C1 segment of cervical spinal cord (tissue), 14 donors: ENCODE measurements at regions not wholly inside any gene's neighbourhood (a gene's known extent, or its start where the extent isn't known, plus 50 kb on each side); places are given as distances from the start of the nearest gene placed in this dataset.
A peak's percentile ranks its signal among the peaks of the same experiment; 100 is the strongest.
"Not testable (repeated sequence)": the region's sequence is repeated elsewhere in the genome, so short reads cannot be mapped to it uniquely, and the experiment has no call there.

Experiments
- DNase-seq, 14 donors: peaks; one replicate each; lab custom pipeline; 2025; lab: John Stamatoyannopoulos, UW

GRCh38 chr4:9702696-9703095, 78.7 kb upstream of the DRD5 start:
- not testable (repeated sequence) for DNase-seq

GRCh38 chr4:9703391-9703790, 78.0 kb upstream of the DRD5 start:
- DNase-seq: peak in 6 of 14 donors; percentile 6 to 30 (median 24)

DNA sequence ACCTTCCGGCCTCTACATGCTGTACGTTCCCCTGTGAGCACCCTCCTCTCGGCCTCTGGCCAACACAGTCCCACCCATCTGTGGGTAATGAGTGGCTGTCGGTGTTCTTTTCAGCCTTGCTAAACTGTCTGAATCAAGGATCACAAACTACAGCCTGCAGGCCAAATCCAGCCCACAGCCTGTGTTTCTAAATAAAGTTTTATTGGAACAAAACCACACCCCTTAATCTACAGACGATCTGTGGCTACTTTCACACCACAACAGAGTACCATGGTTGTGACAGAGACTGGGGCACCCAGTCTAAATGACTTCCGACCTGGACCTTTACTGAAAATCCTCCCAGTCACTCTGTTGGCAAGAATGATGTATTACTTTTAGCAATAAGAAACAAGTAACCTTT, 77.3 kb upstream of the DRD5 start:
- not testable (repeated sequence) for DNase-seq

- DNase-seq: no peak
These were observed 76.7 kb upstream of the DRD5 start for GRCh38 chr4:9704551-9705332.

- not testable (repeated sequence) for DNase-seq
These were observed 74.2 kb upstream of the DRD5 start for GRCh38 chr4:9707281-9707680.

- DNase-seq: not testable (repeated sequence)
These were observed 73.5 kb upstream of the DRD5 start for GRCh38 chr4:9707936-9708335.

- no peak for DNase-seq
These were observed 71.7 kb upstream of the DRD5 start for GRCh38 chr4:9709724-9710123.

DNA sequence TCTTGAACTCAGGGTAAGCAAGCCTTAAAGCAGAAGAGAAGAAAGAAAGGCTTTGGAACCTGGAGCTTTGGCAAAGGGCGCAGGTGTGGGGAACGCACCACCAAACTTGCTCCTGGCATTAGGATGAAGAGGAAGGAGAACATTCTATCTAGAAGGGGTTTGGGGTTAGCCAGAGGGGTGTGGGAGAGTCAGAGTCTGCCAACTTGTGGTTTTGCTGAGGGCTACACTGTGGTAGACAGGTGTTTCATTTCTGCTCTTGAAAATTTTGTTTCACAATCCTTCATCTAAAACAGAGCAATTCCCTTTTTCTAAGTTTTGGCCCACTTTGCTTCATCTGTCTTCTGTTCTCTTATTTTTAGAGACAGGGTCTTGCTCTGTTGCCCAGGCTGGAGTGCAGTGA, 66.2 kb upstream of the DRD5 start:
- DNase-seq: not testable (repeated sequence)

DNA sequence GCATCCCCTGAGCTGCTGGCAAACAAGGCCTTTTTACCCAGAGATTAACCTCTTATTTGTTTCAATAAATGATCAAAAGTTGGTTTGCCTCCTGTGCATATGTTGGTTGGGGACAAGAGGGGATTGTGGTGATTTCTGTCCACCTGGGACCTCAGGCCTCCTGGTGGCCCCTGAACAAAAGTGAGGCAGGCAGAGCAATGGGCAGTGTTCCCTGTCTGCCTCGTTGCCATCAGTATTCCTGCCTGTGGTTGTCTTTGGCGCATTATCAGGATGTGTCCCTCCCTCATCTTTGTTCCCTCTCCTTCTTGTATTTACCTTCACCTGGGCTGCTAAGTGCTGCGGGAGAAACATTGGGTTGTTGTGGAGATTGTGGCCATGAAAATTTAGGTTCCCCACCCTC, 65.3 kb upstream of the DRD5 start:
- no peak for DNase-seq

GRCh38 chr4:9718246-9718939, 63.0 kb upstream of the DRD5 start:
- not testable (repeated sequence) for DNase-seq

GRCh38 chr4:9722131-9722530, 59.3 kb upstream of the DRD5 start:
- not testable (repeated sequence) for DNase-seq
